Mesenchymal stem cell (in vitro differentiated cells and primary cell): ENCODE measurements at regions not wholly inside any gene's neighbourhood (a gene's known extent, or its start where the extent isn't known, plus 50 kb on each side); places are given as distances from the start of the nearest gene placed in this dataset.

Experiments used
- DNase-seq: peaks from one replicate; pipeline ENCODE4 v3.0.0-alpha.2; 2013
- H2AFZ ChIP-seq: one replicate; pipeline ENCODE4 v1.6.1; 2013; ENCODE audit warnings: low read depth, mild to moderate bottlenecking, control low read depth, inconsistent platforms, low read length, moderate library complexity
- H2AK5ac ChIP-seq: 2 replicates; pipeline ENCODE4 v1.6.1; 2013; ENCODE audit warnings: low read length, moderate library complexity, mild to moderate bottlenecking, inconsistent platforms; ENCODE audit not compliant: severe bottlenecking
- H2BK120ac ChIP-seq: one replicate; pipeline ENCODE4 v1.6.1; 2013; ENCODE audit warnings: low read depth, mild to moderate bottlenecking, inconsistent platforms, low read length, moderate library complexity
- H2BK12ac ChIP-seq, 2 experiments: one replicate each; pipeline ENCODE4 v1.6.1; 2013; ENCODE audit warnings: inconsistent platforms in 2 of 2, low read length in 2 of 2, mild to moderate bottlenecking in 2 of 2, moderate library complexity in 2 of 2, control low read depth in 1 of 2
- H2BK15ac ChIP-seq: one replicate; pipeline ENCODE4 v1.6.1; 2013; ENCODE audit warnings: mild to moderate bottlenecking, low read depth, inconsistent platforms; ENCODE audit not compliant: poor library complexity, severe bottlenecking
- H2BK5ac ChIP-seq: 2 replicates; pipeline ENCODE4 v1.6.1; 2013; ENCODE audit warnings: low read depth, mild to moderate bottlenecking, low read length, control low read depth, inconsistent platforms; ENCODE audit not compliant: poor library complexity, severe bottlenecking
- H3K14ac ChIP-seq, 2 experiments: one replicate each; pipeline ENCODE4 v1.6.1; 2013; ENCODE audit warnings: inconsistent platforms in 2 of 2, low read length in 2 of 2, control low read depth in 1 of 2, mild to moderate bottlenecking in 1 of 2, moderate library complexity in 1 of 2
- H3K18ac ChIP-seq, 2 experiments: one replicate each; pipeline ENCODE4 v1.6.1; 2013; ENCODE audit warnings: inconsistent platforms in 2 of 2, low read length in 2 of 2, control low read depth in 1 of 2, low read depth in 1 of 2, mild to moderate bottlenecking in 1 of 2
- H3K23ac ChIP-seq, 2 experiments: one replicate each; pipeline ENCODE4 v1.6.1; 2013; ENCODE audit warnings: inconsistent platforms in 2 of 2, low read length in 2 of 2, mild to moderate bottlenecking in 2 of 2, moderate library complexity in 2 of 2, control low read depth in 1 of 2
- H3K27ac ChIP-seq: 2 replicates; pipeline ENCODE4 v1.5.1; 2013; ENCODE audit warnings: mild to moderate bottlenecking, moderate library complexity, low read length, control low read depth, inconsistent platforms; ENCODE audit not compliant: poor library complexity, severe bottlenecking
- H3K27me3 ChIP-seq, 2 experiments: 2 replicates each; pipeline versions ENCODE4 v1.6.1 to v1.7.0; 2013; ENCODE audit warnings: low read length in 2 of 2, mild to moderate bottlenecking in 2 of 2, moderate library complexity in 2 of 2, control low read depth in 1 of 2, inconsistent platforms in 1 of 2; ENCODE audit not compliant: control insufficient read depth in 1 of 2, insufficient read depth in 1 of 2
- H3K36me3 ChIP-seq, 2 experiments: 2 replicates each; pipeline versions ENCODE4 v1.6.1 to v1.7.0; 2013; ENCODE audit warnings: low read length in 2 of 2, control low read depth in 1 of 2, inconsistent platforms in 1 of 2, low read depth in 1 of 2, mild to moderate bottlenecking in 1 of 2; ENCODE audit not compliant: insufficient read depth in 2 of 2, control insufficient read depth in 1 of 2
- H3K4ac ChIP-seq, 2 experiments: one replicate each; pipeline ENCODE4 v1.6.1; 2013; ENCODE audit warnings: inconsistent platforms in 2 of 2, low read length in 2 of 2, mild to moderate bottlenecking in 2 of 2, moderate library complexity in 2 of 2, control low read depth in 1 of 2, low read depth in 1 of 2
- H3K4me1 ChIP-seq: 2 replicates; pipeline ENCODE4 v1.6.1; 2013; ENCODE audit warnings: low read depth, low read length, control low read depth; ENCODE audit not compliant: control insufficient read depth, insufficient read depth
- H3K4me2 ChIP-seq: 2 replicates; pipeline ENCODE4 v1.6.1; 2013; ENCODE audit warnings: low read length, mild to moderate bottlenecking, inconsistent platforms; ENCODE audit not compliant: poor library complexity, severe bottlenecking
- H3K4me3 ChIP-seq, 2 experiments: 2 replicates each; pipeline versions ENCODE4 v1.5.1 to v1.7.0; 2013; ENCODE audit warnings: low read length in 2 of 2, mild to moderate bottlenecking in 2 of 2, control low read depth in 1 of 2, low read depth in 1 of 2; ENCODE audit not compliant: insufficient read depth in 1 of 2
- H3K79me1 ChIP-seq: replicated peaks from 2 replicates; pipeline ENCODE4 v1.6.1; 2013; ENCODE audit warnings: mild to moderate bottlenecking, control low read depth, low read length, inconsistent platforms; ENCODE audit not compliant: poor library complexity, severe bottlenecking
- H3K9ac ChIP-seq: 2 replicates; pipeline ENCODE4 v1.7.0; 2013; ENCODE audit warnings: mild to moderate bottlenecking, low read length, moderate library complexity
- H3K9me3 ChIP-seq: 2 replicates; pipeline ENCODE4 v1.7.0; 2013; ENCODE audit warnings: mild to moderate bottlenecking, low read length; ENCODE audit not compliant: control insufficient read depth
- H4K8ac ChIP-seq: one replicate; pipeline ENCODE4 v1.6.1; 2013; ENCODE audit warnings: inconsistent platforms, mild to moderate bottlenecking, low read length, moderate library complexity
- H4K91ac ChIP-seq: one replicate; pipeline ENCODE4 v1.6.1; 2013; ENCODE audit warnings: mild to moderate bottlenecking, low read length, inconsistent platforms
- WGBS: methylation state at CpG from one replicate; pipeline ENCODE4 v1.1.7; 2013; ENCODE audit warnings: mixed read lengths; 5-methylcytosine and 5-hydroxymethylcytosine counted together

GRCh38 chr10:83492004-83492403 lies 647.3 kb upstream of the GHITM start:
- Histone ChIP-seq H2AK5ac (peak overlapping the region; percentile 42), H3K4me2 (no peak overlapping the region), H2BK12ac (no peak overlapping the region), H2AFZ (no peak overlapping the region), H3K9ac (no peak overlapping the region), H3K27ac (no peak overlapping the region), H2BK15ac (no peak overlapping the region), H3K4me1 (no peaks in the 10 kb centered on the region), H3K14ac (no peak overlapping the region), H3K79me1 (no peaks in the 10 kb centered on the region), H2BK5ac (no peak overlapping the region), H4K91ac (no peak overlapping the region), H3K27me3 (no peaks in the 10 kb centered on the region), H3K9me3 (no peaks in the 10 kb centered on the region), H3K23ac (no peak overlapping the region), H4K8ac (no peak overlapping the region), H3K4ac (no peak overlapping the region), H3K4me3 (no peak overlapping the region), H2BK120ac (no peak overlapping the region), H3K36me3 (no peaks in the 10 kb centered on the region), H3K18ac (no peak overlapping the region)
- 97% methylated on average over 3 of the region's 4 CpGs for WGBS
- no peak for DNase-seq

- Histone ChIP-seq H2BK15ac (no peak overlapping the region), H4K91ac (no peak overlapping the region), H3K4me2 (no peak overlapping the region), H3K36me3 (no peaks in the 10 kb centered on the region), H2AK5ac (peak overlapping the region; percentile 36), H2BK120ac (no peak overlapping the region), H3K4me1 (no peaks in the 10 kb centered on the region), H3K9me3 (no peaks in the 10 kb centered on the region), H2AFZ (no peak overlapping the region), H3K79me1 (no peaks in the 10 kb centered on the region), H3K27me3 (no peaks in the 10 kb centered on the region), H3K18ac (no peak overlapping the region), H3K27ac (no peak overlapping the region), H2BK5ac (no peak overlapping the region), H3K4me3 (no peak overlapping the region), H3K14ac (no peak overlapping the region), H2BK12ac (no peak overlapping the region), H3K23ac (no peak overlapping the region), H3K9ac (no peak overlapping the region), H4K8ac (no peak overlapping the region), H3K4ac (no peak overlapping the region)
- 95% methylated on average over 5 of the region's 5 CpGs for WGBS
- DNase-seq = no peak
Measured at GRCh38 chr10:83512681-83513080, 626.6 kb upstream of the GHITM start.

- Histone ChIP-seq H3K9me3 (no peaks in the 10 kb centered on the region), H3K4me1 (no peaks in the 10 kb centered on the region), H3K18ac (no peak overlapping the region), H3K4ac (no peak overlapping the region), H2BK12ac (no peak overlapping the region), H3K4me2 (no peak overlapping the region), H3K14ac (no peak overlapping the region), H4K91ac (no peak overlapping the region), H3K27me3 (no peaks in the 10 kb centered on the region), H2BK5ac (no peak overlapping the region), H2AK5ac (no peak overlapping the region), H3K23ac (no peak overlapping the region), H3K36me3 (no peaks in the 10 kb centered on the region), H3K79me1 (no peaks in the 10 kb centered on the region), H3K9ac (no peak overlapping the region), H2BK15ac (no peak overlapping the region), H3K4me3 (no peak overlapping the region), H2BK120ac (no peak overlapping the region), H3K27ac (no peak overlapping the region), H4K8ac (no peak overlapping the region), H2AFZ (no peak overlapping the region)
- 100% methylated on average over 2 of the region's 3 CpGs for WGBS
- peak; percentile 7 for DNase-seq
Measured at GRCh38 chr10:83515001-83515400, 624.3 kb upstream of the GHITM start.

- no peak overlapping the region for H2BK12ac ChIP-seq
- no peak overlapping the region for H3K9ac ChIP-seq
- no peak overlapping the region for H3K4ac ChIP-seq
- no peak overlapping the region for H2BK5ac ChIP-seq
- no peak overlapping the region for H3K23ac ChIP-seq
- H4K91ac ChIP-seq = no peak overlapping the region
- no peak overlapping the region for H3K18ac ChIP-seq
- no peak overlapping the region for H3K4me2 ChIP-seq
- H3K9me3 ChIP-seq = no peaks in the 10 kb centered on the region
- no peak overlapping the region for H3K4me3 ChIP-seq
- no peak overlapping the region for H2BK15ac ChIP-seq
- 87% methylated on average over 3 of the region's 4 CpGs for WGBS
- H2AFZ ChIP-seq = no peak overlapping the region
- no peaks in the 10 kb centered on the region for H3K4me1 ChIP-seq
- H4K8ac ChIP-seq = no peak overlapping the region
- H3K27me3 ChIP-seq = no peaks in the 10 kb centered on the region
- H2BK120ac ChIP-seq = no peak overlapping the region
- DNase-seq = no peak
- no peak overlapping the region for H2AK5ac ChIP-seq
- no peaks in the 10 kb centered on the region for H3K79me1 ChIP-seq
- no peak overlapping the region for H3K14ac ChIP-seq
- no peak overlapping the region for H3K27ac ChIP-seq
- no peaks in the 10 kb centered on the region for H3K36me3 ChIP-seq
Measured at GRCh38 chr10:83516788-83517187, 622.5 kb upstream of the GHITM start.
